OCI-LY1 (cell line): ENCODE measurements at regions not wholly inside any gene's neighbourhood (a gene's known extent, or its start where the extent isn't known, plus 50 kb on each side); places are given as distances from the start of the nearest gene placed in this dataset.

Experiments
- CTCF ChIP-seq: fragments of 200-600 bp; sonication (generic), shearing (Covaris generic); IDR thresholded peaks from 2 replicates; pipeline ENCODE4 v1.5.1; 2017; ENCODE audit warnings: mild to moderate bottlenecking, antibody characterized with exemption, low read length, moderate library complexity, mixed read lengths
- EZH2 ChIP-seq: fragments of 200-600 bp; sonication (generic), shearing (Covaris generic); IDR thresholded peaks from 2 replicates; pipeline ENCODE4 v1.8.0; 2017; ENCODE audit warnings: borderline replicate concordance, mixed run types, mild to moderate bottlenecking, antibody characterized with exemption, low read length, moderate library complexity, mixed read lengths

- TF ChIP-seq CTCF (no peak), EZH2 (no peak)
Measured at GRCh38 chr21:28263974-28264373, 728.7 kb downstream of the LTN1 start.
